ENCODE measurements at regions not wholly inside any gene's neighbourhood (a gene's known extent, or its start where the extent isn't known, plus 50 kb on each side); places are given as distances from the start of the nearest gene placed in this dataset.
A peak's percentile ranks its signal among the peaks of the same experiment; 100 is the strongest.

DNA sequence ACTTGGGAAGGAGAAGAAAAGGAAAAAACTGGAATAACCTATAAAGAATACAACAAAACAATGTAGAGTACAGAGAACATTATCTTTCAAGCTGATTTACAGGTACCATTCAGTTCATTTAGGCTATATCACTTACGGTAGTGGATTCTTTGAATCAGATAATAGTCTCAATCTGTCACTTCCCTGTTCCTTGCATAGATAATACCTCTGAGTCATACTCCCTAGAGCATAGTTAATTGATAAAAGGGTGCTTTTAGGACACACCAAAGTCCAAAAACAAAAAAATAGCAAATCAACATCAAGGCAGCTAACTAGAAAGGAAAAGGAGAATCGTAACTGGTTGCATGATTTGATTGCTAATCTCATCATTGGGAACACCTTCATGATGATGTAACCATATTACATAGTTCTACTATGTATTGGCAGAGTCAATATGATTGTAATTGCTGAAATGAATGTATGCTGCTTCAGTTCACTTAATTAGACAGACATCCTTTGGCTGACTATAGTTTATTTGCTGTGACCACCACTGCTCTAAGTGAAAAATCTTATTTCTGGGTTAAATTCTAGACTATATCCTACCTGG, 844.4 kb downstream of the GATA3 start:
- no peak for DNase-seq (ENCODE audit: low read depth)

DNA sequence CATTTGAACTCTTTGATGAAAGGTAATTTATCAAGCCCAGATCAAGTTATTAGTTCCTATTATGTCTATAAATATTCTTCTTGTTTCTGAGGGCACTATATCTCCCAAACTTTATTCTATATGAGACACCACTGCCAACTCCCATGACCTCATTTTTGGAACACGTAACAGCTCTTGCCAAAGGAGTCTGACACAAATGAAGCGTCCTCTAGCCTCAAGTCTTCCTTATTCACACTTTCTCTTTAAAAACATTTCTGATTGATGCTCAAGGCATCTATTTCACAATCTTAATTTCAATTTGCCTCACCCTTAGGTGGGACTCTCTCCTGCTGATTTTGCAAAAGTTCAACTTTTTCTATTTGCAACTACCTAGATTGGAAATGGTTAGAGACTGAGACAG, 848.4 kb downstream of the GATA3 start:
- DNase-seq (ENCODE audit: low read depth): no peak

DNA sequence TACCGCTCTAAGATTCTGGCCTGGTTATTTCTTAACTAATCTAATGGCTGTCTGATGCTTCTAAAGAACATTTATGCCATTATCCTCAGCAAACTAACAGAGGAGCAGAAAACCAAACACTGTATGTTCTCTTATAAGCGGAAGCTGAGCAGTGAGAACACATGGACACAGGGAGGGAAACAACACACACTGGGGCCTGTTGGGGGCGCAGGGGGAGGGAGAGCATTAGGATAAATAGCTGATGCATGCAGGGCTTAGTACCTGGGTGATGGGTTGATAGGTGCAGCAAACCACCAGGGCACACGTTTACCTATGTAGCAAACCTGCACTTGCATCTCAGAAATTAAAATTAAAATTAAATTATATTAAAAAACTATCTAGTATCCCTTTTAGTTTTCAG, 853.5 kb downstream of the GATA3 start:
- DNase-seq (ENCODE audit: low read depth): no peak

DNA sequence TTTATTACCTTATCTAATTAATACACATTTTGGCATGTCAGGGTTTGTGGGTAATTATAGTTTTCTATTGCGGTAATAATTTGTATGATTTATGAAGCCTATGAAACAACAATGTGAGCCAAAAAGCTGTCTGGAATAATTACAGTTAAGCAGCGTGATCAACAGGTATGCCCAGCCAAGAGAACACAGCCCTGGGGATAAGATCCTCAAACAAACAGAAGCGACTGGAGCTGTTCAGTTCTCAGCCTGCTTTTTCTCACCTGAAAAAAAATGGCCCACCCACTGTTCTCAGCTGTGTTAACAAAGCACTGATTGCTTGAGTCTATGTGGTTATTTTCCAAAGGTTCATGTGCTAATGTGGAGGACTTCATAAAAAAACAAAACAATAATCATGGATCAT, 855.8 kb downstream of the GATA3 start:
- DNase-seq (ENCODE audit: low read depth): no peak

DNA sequence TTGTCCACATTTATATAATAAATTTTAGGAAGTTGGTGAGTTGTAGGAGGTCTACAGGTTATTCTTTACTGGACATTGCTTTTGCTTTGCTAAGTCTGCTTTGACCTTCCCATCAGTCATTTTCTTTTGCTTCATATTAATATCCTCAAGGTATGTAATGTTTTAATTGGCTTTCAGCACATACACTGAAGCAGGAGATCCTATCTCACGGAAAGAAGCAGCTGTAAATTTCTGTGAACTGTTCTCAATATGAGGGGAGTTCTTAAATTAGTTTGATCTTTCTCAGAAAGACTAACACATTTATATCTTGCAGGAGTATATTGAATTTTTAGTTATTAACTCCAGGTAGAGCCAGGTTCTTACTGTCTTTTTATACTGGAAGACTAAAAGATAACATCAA, 856.5 kb downstream of the GATA3 start:
- DNase-seq (ENCODE audit: low read depth): no peak

DNA sequence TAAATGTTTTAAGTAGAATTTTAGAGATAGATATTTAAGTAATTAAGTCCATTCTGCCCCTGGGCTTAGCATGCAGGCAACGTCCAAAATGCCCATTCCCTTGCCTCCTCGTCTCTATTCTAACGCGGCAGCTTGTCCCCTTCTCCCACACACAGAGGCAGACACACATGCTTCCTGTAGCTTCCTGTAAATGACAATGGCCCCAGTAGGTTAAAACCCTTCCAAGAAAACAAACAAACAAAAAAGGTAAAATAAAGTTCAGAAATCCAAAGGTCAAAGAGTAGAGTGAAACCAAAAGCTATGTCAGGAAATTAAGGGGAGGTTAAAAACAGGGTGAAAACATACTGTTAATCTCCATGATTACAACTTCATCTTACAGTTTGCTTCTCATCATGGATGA, 857.6 kb downstream of the GATA3 start:
- DNase-seq (ENCODE audit: low read depth): no peak

DNA sequence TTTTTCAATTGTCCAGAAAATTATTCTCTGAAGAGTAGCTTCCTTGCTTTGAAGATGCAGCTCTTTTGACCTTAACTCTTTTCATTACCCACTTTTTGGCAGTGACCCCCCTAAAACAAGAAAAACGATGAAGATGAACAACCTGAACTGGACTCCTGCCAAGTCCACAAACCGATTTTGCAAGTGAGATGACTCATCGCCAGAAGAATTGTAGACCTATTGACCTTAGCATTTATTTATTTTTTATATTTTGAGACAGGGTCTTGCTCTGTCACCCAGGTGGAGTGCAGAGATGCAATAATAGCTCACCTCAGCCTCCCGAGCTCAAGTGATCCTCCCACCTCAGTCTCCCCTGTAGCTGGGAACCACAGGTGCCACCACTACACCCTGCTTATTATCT, 859.2 kb downstream of the GATA3 start:
- DNase-seq (ENCODE audit: low read depth): no peak

DNA sequence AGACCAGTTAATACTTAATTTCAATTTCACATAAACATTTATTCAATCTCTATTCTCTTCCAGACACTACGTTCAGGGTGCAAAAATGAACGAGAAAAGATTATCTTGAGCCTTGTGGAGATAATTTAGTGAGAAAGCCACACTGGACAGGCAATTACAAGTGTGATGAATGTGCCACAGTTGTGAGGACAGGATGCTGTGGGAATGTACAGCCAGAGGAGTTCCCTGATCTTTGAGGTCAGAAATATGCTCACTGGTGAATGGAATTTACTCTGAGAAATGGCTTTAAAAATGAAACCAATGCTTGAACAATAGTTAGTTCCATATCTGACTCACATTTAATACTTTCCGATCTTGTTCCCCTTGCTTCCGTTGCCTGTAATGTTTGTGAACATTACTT, 864.8 kb downstream of the GATA3 start:
- no peak for DNase-seq (ENCODE audit: low read depth)

DNA sequence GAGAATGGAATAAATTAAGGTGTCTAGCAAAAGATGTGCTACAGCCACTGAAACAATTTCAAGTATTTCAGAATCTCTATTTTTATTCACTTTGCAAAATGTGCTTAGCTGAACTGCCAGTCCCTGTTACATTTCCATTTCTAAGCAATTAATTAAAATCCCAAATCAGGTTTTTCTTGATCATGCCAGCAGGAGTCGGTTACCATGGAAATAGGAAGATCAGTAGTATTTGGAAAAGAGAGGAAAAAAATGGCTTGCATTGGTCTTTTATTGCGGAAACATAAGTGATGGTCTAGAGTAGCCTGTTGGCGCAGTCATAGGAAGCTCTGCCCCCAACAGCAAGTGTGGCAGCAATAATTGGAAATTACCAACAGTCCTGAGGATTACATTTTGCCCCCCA, 867.1 kb downstream of the GATA3 start:
- DNase-seq (ENCODE audit: low read depth): no peak

DNA sequence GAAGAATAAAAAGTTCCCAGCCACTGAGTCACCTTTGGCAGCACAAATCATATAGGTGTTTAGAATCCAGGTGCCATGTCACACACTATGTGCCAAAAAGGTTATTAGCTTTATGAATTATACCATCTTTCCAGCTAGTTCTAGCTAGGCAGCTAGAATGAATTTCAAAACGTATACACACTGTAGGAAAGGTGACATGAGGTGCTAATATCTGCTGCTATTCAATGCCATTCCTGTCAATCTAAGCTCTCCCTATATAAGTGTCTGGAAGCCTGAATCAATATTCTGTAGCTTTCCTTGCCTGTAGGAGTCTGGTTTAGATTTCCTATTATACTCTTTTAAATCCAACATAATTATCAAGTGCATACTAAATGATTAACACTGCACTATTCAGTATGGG, 868.6 kb downstream of the GATA3 start:
- no peak for DNase-seq (ENCODE audit: low read depth)

DNA sequence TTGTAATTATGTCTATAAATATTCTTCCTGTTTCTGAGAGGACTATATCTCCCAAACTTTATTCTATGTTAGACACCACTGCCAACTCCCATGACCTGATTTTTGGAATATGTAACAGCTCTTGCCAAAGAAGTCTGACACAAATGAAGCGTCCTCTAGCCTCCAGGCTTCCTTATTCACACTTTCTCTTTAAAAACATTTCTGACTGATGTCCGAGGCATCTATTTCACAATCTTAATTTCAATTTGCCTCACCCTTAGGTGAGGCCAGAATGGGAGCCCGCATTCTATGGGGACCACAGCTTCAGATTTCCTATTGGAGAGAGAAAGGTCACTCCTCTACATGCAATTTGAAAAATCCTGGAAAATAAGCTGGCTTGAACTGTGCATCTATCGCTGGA, 873.2 kb downstream of the GATA3 start:
- DNase-seq (ENCODE audit: low read depth): no peak

DNA sequence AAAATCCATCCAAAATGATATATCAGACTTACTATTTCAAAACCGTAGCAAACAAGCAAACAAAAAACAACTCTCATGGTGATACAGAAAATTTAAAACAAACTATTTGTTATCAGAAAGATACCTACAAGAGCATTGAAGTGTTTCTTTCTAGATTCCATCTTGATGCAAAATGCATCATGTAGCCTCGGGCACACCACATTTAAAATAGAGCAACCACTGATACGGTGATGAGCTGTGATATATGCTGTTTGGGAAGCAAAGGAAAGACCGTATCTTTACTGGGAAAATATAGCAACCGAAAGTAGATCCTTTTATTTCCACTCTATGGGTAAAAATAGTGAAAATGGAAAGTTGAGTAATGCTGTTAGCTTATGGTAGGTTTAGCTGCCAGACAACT, 892.0 kb downstream of the GATA3 start:
- DNase-seq (ENCODE audit: low read depth): no peak

DNA sequence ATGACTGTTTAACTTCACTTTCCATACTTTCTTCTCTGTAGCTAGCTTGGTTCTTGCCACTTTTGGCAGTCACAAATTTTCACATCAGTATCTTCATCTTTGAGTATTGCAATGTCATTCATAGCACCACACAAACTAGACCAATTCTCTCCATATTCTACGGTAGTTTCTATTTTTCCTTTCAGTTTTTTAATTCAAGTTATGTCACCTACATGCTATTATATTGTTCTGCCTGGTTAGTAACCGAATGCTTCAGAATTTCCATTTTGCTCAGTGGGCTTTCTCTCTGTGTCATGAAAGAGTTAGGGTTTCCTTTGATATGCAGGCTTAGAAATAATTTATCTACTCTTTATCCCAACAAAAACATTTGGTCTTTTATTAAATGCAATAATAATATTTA, 896.5 kb downstream of the GATA3 start:
- no peak for DNase-seq (ENCODE audit: low read depth)

DNA sequence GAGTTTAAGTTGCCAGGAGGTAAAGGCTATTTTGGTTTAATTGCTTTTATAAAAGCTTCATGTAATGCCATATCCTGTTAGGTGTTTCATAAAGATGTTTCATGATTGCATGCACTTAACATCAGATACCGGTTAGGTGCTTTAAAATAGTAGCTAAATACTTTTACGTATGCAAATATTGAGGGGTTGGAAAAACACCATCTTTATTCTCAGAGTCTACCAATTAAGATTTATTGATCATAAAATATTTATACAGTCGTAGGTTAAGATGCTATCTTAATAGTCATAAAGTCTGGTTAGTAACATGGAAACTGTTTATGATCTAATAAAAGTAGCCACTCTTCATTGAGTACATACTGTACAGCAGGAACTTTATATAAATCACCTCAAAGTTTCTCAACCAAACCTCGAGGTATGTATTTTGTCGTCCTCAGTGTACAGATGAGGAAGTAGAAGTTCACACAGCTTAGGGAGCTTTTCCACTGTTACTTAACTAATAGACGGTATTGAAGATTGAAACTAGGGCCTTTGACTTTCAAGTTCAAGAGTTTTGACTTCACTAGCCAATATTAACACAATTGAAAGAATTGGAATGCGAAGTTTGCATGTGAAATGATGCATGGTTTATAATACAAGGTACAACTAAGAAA, 897.1 kb downstream of the GATA3 start:
- DNase-seq (ENCODE audit: low read depth): no peak

DNA sequence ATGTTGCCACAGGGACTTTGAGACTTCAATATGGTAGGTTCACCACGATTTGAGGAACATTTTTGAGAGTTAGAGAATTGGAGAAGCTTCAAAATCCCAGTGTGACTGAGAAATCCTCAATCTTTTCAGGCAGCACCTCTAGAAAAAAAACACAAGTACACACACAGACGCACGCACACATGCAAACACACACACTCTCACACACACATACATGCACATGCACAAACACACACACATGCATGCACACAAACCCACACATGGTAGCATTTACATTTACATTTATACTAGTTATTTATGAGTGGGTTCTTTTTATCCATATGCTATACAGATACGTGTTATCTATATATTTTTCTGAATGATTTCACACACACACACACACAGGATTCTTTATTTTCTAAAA, 901.9 kb downstream of the GATA3 start:
- no peak for DNase-seq (ENCODE audit: low read depth)

DNA sequence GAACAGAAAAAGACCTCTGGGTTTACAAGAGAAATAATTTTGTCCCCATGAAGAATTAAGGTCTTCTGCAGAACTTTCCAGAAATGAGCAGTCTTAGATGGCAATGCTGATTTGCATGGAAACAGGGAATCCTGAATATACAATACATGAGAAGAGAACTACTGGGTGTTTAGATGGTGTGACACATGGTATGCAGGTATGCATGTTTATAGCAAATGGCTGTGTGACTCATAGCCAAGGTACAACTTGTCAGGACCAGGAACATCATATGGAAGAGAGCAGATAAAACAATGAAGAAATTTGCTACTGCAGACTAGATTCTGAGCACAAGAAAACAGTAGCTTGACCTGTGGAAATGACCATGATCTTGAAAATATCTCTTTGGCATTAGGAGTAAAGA, 907.8 kb downstream of the GATA3 start:
- DNase-seq (ENCODE audit: low read depth): no peak

DNA sequence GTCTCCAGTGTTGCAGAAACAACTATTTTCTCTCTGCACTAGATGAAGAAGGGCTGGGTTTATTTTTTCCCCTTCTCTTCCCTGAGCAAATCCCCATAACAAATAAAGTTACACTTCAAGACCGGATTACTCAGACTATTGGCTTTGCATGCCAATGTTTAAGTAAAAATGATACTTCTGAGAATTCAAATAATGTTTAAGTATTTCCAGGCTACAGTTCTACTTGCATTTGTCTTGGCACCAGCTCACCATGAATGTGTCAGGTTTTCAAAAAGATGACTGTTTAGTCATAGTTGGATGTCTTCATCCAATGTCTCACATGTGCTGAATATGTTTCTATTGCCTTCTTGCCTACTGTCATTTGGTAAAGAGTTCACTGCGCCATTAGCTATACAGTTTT, 912.6 kb downstream of the GATA3 start:
- DNase-seq (ENCODE audit: low read depth): peak; percentile 5

DNA sequence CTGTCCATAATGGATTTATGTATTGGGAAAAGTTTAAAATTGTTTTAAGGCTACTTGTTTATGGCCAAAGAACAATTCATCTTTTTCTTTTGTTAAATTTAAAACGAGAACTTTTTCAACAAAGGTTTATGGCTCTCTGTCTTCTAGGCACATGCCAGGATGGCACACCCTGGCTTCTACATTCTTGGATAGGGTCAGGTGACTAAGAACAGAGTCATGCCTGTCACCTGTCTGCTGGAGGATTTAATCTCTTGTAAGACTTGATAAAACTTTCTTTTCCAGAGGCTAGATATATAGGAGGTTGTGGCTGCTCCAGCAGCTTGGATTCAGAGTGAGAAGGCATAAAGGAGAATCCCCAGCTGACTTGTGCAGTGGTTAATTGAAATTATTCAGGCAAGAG, 915.4 kb downstream of the GATA3 start:
- no peak for DNase-seq (ENCODE audit: low read depth)

DNA sequence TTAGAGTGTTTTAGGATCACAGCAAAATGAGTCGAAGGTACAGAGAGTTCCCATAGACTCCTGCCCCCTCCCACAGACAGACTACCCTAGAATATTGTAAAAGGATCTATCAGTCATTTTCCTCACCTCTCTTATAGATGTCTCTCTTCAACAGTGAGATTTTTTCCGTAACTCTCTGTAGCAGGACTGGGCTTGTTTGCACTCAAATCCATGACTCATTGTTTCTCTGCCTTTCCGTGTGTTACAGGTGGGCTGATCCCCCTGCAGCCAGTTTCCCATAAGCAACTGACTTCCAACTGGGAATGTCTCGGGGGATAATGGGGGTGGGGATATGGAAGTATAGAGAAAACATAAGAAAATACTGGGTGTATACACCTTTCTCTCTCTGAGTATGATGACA, 921.0 kb downstream of the GATA3 start:
- no peak for DNase-seq (ENCODE audit: low read depth)

DNA sequence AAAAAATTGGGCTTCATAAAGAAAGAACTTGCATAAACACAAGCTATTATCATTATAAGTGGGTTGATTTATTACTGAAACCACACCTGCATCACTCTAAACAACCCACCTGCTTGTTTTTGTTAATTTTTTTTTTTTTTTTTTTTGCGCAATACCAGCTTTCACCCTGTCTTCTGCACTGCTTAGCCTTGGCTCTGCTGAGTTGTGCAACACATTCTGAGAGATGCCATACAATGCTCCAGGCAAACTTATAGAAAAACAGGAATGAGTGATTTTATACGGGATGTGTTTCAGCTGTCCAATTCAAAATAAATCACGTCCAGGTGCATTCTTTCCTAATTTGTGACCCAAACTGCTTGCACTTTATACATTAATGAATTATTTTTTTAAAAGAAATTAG, 923.6 kb downstream of the GATA3 start:
- no peak for DNase-seq (ENCODE audit: low read depth)

DNA sequence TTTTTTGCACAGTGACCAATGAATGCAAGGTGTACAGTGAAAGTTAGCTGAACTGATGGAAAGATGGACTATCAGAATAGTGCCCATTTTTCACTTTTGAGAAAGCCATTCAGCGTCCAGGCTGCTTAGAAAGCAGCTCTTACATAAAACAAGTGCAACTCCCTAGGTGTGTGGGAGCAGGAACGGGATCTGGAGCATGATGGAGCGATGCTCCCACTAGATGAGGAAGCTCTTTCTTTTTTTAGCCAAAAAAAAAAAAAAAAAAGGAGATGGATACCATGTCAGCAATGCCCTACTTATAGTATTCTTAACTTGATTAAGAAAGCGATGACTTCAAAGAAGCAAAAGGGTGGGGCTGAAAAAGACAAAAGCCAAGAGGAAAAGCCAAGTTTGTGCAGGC, 925.5 kb downstream of the GATA3 start:
- DNase-seq (ENCODE audit: low read depth): no peak

DNA sequence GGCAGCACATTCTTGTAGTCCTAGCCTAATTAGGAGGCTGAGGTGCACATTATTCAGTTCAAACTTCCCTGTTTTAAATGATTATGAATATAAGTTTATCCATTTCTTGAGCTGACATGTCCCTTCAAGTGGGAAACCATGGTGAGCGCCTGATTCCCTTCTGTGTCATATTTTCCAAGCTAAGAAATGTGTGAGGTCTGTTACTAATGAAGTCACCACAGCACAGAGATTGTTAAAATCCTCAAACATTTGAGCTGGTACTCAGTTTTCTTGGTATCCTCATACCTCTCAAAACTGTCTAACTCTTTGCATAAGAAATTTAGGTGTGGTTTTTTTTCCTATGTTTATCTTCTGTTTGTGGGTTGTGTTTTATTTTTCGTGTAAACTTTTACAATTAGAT, 926.8 kb downstream of the GATA3 start:
- no peak for DNase-seq (ENCODE audit: low read depth)

DNA sequence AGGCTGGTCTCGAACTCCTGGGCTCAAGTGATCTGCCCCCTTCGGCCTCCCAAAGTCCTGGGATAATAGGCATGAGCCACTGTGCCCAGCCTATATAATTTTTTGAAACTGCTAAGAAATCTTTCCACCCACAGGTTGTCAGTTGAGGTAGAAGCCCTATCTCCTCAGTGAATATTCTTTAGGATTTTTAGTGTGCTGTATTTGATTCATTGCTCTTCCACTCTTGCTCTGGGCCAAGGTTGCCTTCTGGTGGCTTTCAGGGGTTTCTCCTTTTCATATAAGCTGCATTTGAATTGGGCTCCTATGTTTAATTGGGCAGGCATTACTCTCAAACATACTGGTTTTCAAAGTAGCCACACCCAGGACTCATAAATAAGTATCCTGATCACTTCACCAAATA, 931.2 kb downstream of the GATA3 start:
- DNase-seq (ENCODE audit: low read depth): no peak

DNA sequence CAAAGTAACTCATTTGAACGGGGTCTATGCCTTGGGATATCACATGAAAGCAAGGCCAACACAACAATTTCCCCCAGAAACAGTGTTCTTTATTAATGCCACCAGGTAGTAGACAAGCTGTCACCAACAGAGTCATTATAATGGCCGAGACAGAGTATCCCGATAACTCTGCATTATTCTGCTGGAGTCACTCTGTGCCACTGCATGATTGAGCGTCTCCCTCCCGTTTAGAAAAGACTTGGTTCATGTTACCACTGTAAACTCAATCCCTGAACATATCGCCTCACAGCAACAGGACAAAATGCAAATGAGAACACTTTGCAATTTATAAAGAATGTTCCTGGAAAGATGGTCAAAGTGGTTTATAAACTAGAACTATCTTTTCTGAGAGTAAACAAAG, 932.5 kb downstream of the GATA3 start:
- DNase-seq (ENCODE audit: low read depth): no peak

DNA sequence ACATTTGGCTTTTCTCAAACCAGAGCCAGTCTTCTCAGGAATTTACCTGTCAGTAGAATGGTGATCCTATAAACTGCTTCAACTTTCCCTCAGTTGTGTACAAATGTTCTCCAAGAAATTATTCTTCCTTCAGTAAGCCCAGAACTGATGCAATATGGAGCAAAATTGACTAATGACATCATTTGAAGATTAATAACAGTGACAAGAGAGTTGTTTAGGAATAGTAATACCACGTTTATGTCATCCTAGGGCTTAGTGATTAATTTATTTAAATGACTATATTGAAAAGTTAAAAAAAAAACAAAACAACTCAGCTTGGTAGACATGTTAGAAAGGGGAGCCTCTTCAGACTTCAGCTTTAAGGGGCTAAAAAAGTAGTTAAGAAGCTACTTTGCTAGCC, 933.2 kb downstream of the GATA3 start:
- no peak for DNase-seq (ENCODE audit: low read depth)

Measured in fibroblast of the conjunctiva (primary cell).